BLaER1 (cell line): ENCODE measurements at regions not wholly inside any gene's neighbourhood (a gene's known extent, or its start where the extent isn't known, plus 50 kb on each side); places are given as distances from the start of the nearest gene placed in this dataset.

Source experiments
- H3K27ac ChIP-seq: shearing (Covaris generic); formaldehyde crosslinking; 2 replicates; pipeline ENCODE4 v1.8.1; 2022
- H3K27me3 ChIP-seq: shearing (Covaris generic); formaldehyde crosslinking; 2 replicates; pipeline ENCODE4 v1.8.1; 2022
- H3K36me3 ChIP-seq: shearing (Covaris generic); formaldehyde crosslinking; 2 replicates; pipeline ENCODE4 v1.8.1; 2022
- H3K4me1 ChIP-seq: shearing (Covaris generic); formaldehyde crosslinking; 2 replicates; pipeline ENCODE4 v1.8.1; 2022
- H3K4me2 ChIP-seq: shearing (Covaris generic); formaldehyde crosslinking; 2 replicates; pipeline ENCODE4 v1.8.1; 2022
- H3K4me3 ChIP-seq: shearing (Covaris generic); formaldehyde crosslinking; 2 replicates; pipeline ENCODE4 v1.8.1; 2022
- H3K9ac ChIP-seq: shearing (Covaris generic); formaldehyde crosslinking; 2 replicates; pipeline ENCODE4 v1.8.1; 2022
- H3K9me3 ChIP-seq: shearing (Covaris generic); formaldehyde crosslinking; 2 replicates; pipeline ENCODE4 v1.8.1; 2022
- H4K20me1 ChIP-seq: shearing (Covaris generic); formaldehyde crosslinking; 2 replicates; pipeline ENCODE4 v1.8.1; 2022
- Cebpa-rat ChIP-seq: shearing (Covaris generic); IDR thresholded peaks from 2 replicates; pipeline ENCODE4 v1.8.1; 2022

- no peaks in the 10 kb centered on the region; the same call in 1 of the 2 replicates for H3K4me1 ChIP-seq
- TF ChIP-seq Cebpa-rat: no peak
- no peak overlapping the region for H3K4me2 ChIP-seq
- H3K4me3 ChIP-seq: no peak overlapping the region
- H3K27me3 ChIP-seq: no peaks in the 10 kb centered on the region
- no peaks in the 10 kb centered on the region for H3K36me3 ChIP-seq
- no peak overlapping the region for H3K27ac ChIP-seq
- peaks cover 59% of the 10 kb centered on the region for H3K9me3 ChIP-seq
- H4K20me1 ChIP-seq: no peaks in the 10 kb centered on the region
- no peak overlapping the region for H3K9ac ChIP-seq
Measured at GRCh38 chr10:63986536-63986935, 465.3 kb downstream of the REEP3 start.

GRCh38 chr10:63987212-63987611 lies 466.0 kb downstream of the REEP3 start:
- Histone ChIP-seq H3K4me1 (no peaks in the 10 kb centered on the region), H3K9me3 (peaks cover 59% of the 10 kb centered on the region), H3K4me2 (no peak overlapping the region), H3K27ac (no peak overlapping the region), H3K4me3 (no peak overlapping the region), H3K27me3 (no peaks in the 10 kb centered on the region), H3K9ac (no peak overlapping the region), H4K20me1 (no peaks in the 10 kb centered on the region), H3K36me3 (no peaks in the 10 kb centered on the region)
- TF ChIP-seq Cebpa-rat: no peak

GRCh38 chr10:63994371-63994770 lies 473.2 kb downstream of the REEP3 start:
- H3K4me2 ChIP-seq: no peak overlapping the region
- no peaks in the 10 kb centered on the region for H3K36me3 ChIP-seq
- no peaks in the 10 kb centered on the region for H4K20me1 ChIP-seq
- no peaks in the 10 kb centered on the region for H3K27me3 ChIP-seq
- H3K9me3 ChIP-seq: peaks cover 37% of the 10 kb centered on the region
- H3K27ac ChIP-seq: no peak overlapping the region
- no peak overlapping the region for H3K4me3 ChIP-seq
- H3K9ac ChIP-seq: no peak overlapping the region
- no peak for TF ChIP-seq Cebpa-rat
- no peaks in the 10 kb centered on the region for H3K4me1 ChIP-seq

DNA sequence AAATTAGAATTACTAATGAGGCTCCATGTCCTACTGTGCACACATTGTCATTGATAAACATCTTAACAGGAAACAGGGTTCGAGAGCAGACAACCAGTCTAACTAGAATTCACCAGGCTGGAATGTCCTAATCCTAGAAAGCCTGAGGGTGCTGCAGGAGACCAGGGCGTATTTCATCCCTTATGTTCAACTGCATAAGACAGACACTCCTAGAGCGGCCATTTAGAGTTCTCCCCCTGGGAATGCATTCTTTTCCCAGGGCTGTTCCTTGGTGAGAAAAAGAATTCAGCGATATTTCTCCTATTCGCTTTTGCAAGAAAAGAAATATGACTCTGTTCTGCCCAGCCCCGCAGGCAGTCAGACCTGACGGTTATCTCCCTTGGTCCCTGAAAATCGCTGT lies 486.0 kb downstream of the REEP3 start:
- H3K4me3 ChIP-seq: no peak overlapping the region

GRCh38 chr10:64010711-64011110 lies 489.5 kb downstream of the REEP3 start:
- no peak for TF ChIP-seq Cebpa-rat
- H3K27me3 ChIP-seq: no peaks in the 10 kb centered on the region

More for the DNA sequence above, 486.0 kb downstream of the REEP3 start:
- Histone ChIP-seq H3K9ac (no peak overlapping the region), H3K9me3 (peaks cover 19% of the 10 kb centered on the region), H4K20me1 (no peaks in the 10 kb centered on the region), H3K27me3 (no peaks in the 10 kb centered on the region), H3K4me1 (no peaks in the 10 kb centered on the region), H3K36me3 (no peaks in the 10 kb centered on the region), H3K4me2 (no peak overlapping the region), H3K27ac (no peak overlapping the region)
- TF ChIP-seq Cebpa-rat: no peak

GRCh38 chr10:64011912-64012714 lies 490.9 kb downstream of the REEP3 start:
- Histone ChIP-seq H3K4me2 (no peak overlapping the region), H4K20me1 (no peaks in the 10 kb centered on the region), H3K9me3 (peaks cover 2% of the 10 kb centered on the region; the same call in 1 of the 2 replicates), H3K4me3 (no peak overlapping the region), H3K4me1 (no peaks in the 10 kb centered on the region), H3K9ac (no peak overlapping the region), H3K27me3 (no peaks in the 10 kb centered on the region), H3K27ac (no peak overlapping the region), H3K36me3 (no peaks in the 10 kb centered on the region)
- TF ChIP-seq Cebpa-rat: no peak

More at GRCh38 chr10:64010711-64011110, 489.5 kb downstream of the REEP3 start:
- no peaks in the 10 kb centered on the region for H4K20me1 ChIP-seq
- no peak overlapping the region for H3K4me2 ChIP-seq
- H3K4me3 ChIP-seq: no peak overlapping the region
- no peaks in the 10 kb centered on the region for H3K36me3 ChIP-seq
- peaks cover 16% of the 10 kb centered on the region for H3K9me3 ChIP-seq
- no peaks in the 10 kb centered on the region for H3K4me1 ChIP-seq
- no peak overlapping the region for H3K9ac ChIP-seq
- H3K27ac ChIP-seq: no peak overlapping the region

GRCh38 chr10:64014281-64014680 lies 493.1 kb downstream of the REEP3 start:
- Histone ChIP-seq H3K4me2 (no peak overlapping the region), H3K4me3 (no peak overlapping the region), H3K36me3 (no peaks in the 10 kb centered on the region), H3K9ac (no peak overlapping the region), H3K9me3 (no peaks in the 10 kb centered on the region), H3K4me1 (no peaks in the 10 kb centered on the region), H3K27ac (no peak overlapping the region), H4K20me1 (no peaks in the 10 kb centered on the region), H3K27me3 (no peaks in the 10 kb centered on the region)
- TF ChIP-seq Cebpa-rat: no peak

- no peaks in the 10 kb centered on the region for H3K36me3 ChIP-seq
- H3K27me3 ChIP-seq: no peaks in the 10 kb centered on the region
- peaks cover 14% of the 10 kb centered on the region for H3K9me3 ChIP-seq
- TF ChIP-seq Cebpa-rat: no peak
- H3K4me1 ChIP-seq: no peaks in the 10 kb centered on the region
- H3K4me3 ChIP-seq: no peak overlapping the region
- no peak overlapping the region for H3K27ac ChIP-seq
- no peaks in the 10 kb centered on the region for H4K20me1 ChIP-seq
- H3K4me2 ChIP-seq: no peak overlapping the region
- H3K9ac ChIP-seq: no peak overlapping the region
Measured at GRCh38 chr10:64023926-64024470, 502.8 kb downstream of the REEP3 start.

DNA sequence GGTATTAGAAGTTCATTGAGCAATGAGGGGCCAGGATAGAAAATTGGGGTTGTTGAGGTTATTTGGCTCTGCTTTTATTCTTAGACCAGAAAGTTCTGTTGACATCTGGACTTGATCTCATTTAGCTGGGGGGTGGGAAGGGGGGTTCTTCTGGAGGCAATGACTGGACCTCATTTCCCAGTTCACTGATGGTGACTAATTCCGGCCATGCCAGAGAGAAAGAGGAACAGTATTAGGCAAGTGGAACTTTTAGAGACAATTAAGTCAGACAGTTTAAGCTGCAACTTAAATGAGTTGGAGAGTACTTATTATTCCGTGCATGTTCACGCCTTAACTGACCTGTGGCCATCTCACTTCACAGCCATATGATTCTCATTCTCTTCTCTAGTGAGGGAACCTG lies 512.5 kb downstream of the REEP3 start:
- Histone ChIP-seq H3K27ac (no peak overlapping the region), H3K27me3 (no peaks in the 10 kb centered on the region), H3K36me3 (no peaks in the 10 kb centered on the region), H3K9ac (no peak overlapping the region), H4K20me1 (no peaks in the 10 kb centered on the region), H3K9me3 (no peaks in the 10 kb centered on the region), H3K4me3 (no peak overlapping the region), H3K4me2 (no peak overlapping the region), H3K4me1 (peaks cover 29% of the 10 kb centered on the region)
- TF ChIP-seq Cebpa-rat: no peak

DNA sequence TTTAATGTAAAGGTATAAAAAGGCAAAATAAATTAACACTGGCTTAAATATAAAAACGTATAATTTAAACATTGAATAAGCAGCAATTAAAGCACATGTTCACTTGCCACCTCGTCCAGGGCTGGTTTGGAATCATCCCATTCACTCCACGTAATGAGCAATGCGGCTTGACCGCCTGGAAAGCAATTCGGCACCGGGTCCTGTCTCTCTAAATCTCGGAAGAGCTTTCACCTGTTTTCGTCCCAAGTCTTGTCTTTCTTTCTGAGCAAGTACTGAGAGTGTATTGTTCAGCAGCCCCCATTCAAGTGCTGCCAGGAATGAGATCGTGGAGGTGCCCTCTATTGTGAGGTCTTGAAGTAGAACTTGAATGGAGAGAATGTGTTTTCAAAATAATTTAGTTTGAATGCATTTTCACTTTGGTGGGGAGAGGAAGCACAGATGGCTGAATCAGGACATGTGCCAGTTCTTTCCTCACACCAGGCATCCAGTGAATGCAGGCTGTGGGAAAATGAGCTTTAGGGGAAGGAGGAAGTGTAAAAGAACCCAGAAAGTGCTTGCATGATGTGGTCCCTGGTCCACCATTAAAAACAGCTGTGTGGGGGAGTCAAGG lies 515.2 kb downstream of the REEP3 start:
- H3K4me1 ChIP-seq: peaks cover 54% of the 10 kb centered on the region
- H4K20me1 ChIP-seq: no peaks in the 10 kb centered on the region
- no peaks in the 10 kb centered on the region for H3K9me3 ChIP-seq
- H3K9ac ChIP-seq: no peak overlapping the region; the same call in 1 of the 2 replicates
- no peak for TF ChIP-seq Cebpa-rat
- H3K27me3 ChIP-seq: no peaks in the 10 kb centered on the region
- peak overlapping the region; percentile 82 for H3K4me2 ChIP-seq
- peak overlapping the region; percentile 34 for H3K4me3 ChIP-seq
- peak overlapping the region; percentile 70 for H3K27ac ChIP-seq
- H3K36me3 ChIP-seq: no peaks in the 10 kb centered on the region
